Thyroid gland (tissue), 4 donors: ENCODE measurements at regions not wholly inside any gene's neighbourhood (a gene's known extent, or its start where the extent isn't known, plus 50 kb on each side); places are given as distances from the start of the nearest gene placed in this dataset.

ENCODE experiments used
- DNase-seq, 2 donors: peaks; one replicate each; pipeline ENCODE4 v3.0.0-alpha.2; 2019
- H3K27ac ChIP-seq, 3 donors: fragments of 200-600 bp; sonication (generic); 1 replicate in 2 of 3; 2 replicates in 1 of 3; pipeline ENCODE4 v1.5.1; 2016 to 2019; ENCODE audit warnings: mild to moderate bottlenecking in 1 of 3, moderate library complexity in 1 of 3
- H3K27me3 ChIP-seq: fragments of 200-600 bp; sonication (generic); one replicate; pipeline ENCODE4 v1.5.1; 2019
- H3K36me3 ChIP-seq, 2 donors: fragments of 200-600 bp; sonication (generic); one replicate each; pipeline ENCODE4 v1.5.1; 2016 to 2019
- H3K4me1 ChIP-seq, 2 donors: fragments of 200-600 bp; sonication (generic); one replicate each; pipeline ENCODE4 v1.5.1; 2017 to 2019
- H3K4me3 ChIP-seq, 3 donors: fragments of 200-600 bp; sonication (generic); replicated peaks in 1 of 3; 1 replicate in 2 of 3; 2 replicates in 1 of 3; pipeline ENCODE4 v1.5.1; 2016; ENCODE audit warnings: mild to moderate bottlenecking in 1 of 3
- H3K9me3 ChIP-seq: fragments of 200-600 bp; sonication (generic); one replicate; pipeline ENCODE4 v1.5.1; 2017
- POLR2A ChIP-seq, 2 donors: fragments of 450-650 bp; IDR thresholded peaks; one replicate each; pipeline ENCODE4 v1.6.1; 2017; ENCODE audit warnings: antibody characterized with exemption in 2 of 2, mild to moderate bottlenecking in 2 of 2, moderate library complexity in 1 of 2
- WGBS, 2 donors: methylation state at CpG; one replicate each; pipeline ENCODE4 v1.1.5; 2017; 5-methylcytosine and 5-hydroxymethylcytosine counted together
- intact Hi-C: fragments of 100-400 bp; cut with DNase I; formaldehyde crosslinking; loops from one replicate; pipeline ENCODE4 v1.15.1; 2023
- TF ChIP-seq, protein P1 (sequence below), 6 experiments: fragments of 200-600 bp in 3 of 6; fragments of 450-650 bp in 3 of 6; sonication (generic) in 3 of 6; IDR thresholded peaks; one replicate each; pipeline ENCODE4 v1.5.1; 2016 to 2019; ENCODE audit warnings: antibody characterized with exemption in 6 of 6, mild to moderate bottlenecking in 2 of 6, inconsistent platforms in 1 of 6, moderate library complexity in 1 of 6

DNA sequence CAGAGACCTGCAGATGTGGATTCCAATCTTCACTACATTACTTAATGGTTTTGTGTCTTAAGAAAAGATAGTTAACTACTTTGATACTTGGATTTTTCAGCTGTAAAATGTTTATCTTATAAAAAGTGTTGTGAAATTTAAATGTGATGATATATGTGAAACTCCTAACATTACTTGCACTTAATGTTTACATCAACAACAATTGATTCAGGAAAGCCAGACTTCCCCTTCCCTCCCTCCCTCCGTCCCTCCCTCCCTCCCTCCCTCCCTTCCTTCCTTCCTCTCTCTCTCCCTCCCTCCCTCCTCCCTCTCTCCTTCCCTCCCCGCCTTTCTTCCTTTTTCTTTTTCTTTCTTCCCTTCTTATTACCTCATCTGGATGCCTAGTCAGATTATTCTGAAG is 773.9 kb upstream of the FAM98A start:
- intact Hi-C loops, result no loop called here
- no peaks in the 10 kb centered on the region for H3K9me3 ChIP-seq

DNA sequence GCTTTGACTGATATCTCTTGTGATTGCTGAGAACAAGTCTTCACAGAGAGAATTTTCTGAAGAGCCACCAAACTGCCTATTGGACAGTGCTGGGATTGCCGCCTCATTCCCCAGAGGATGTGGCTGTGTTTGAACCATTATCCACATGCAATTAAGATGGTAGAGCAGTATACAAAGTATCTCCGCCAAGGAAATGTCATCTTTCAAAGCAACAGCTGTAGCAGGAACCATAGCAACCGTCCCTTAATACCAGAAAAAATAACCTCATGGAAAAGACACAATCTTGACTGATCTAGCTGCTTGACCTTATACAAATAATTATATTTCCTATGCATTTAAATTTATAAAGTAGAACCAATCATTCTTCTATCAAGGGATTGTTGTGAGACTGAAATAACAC is 772.6 kb upstream of the FAM98A start:
- WGBS, 2 donors, result 84 to 92% methylated on average over 3 of the region's 3 CpGs
- DNase-seq, result no peak
- intact Hi-C loops, result no loop called here
- TF ChIP-seq POLR2A (IDR thresholded peaks at IDR 0.05), result no peak
- TF ChIP-seq, protein P1, sequence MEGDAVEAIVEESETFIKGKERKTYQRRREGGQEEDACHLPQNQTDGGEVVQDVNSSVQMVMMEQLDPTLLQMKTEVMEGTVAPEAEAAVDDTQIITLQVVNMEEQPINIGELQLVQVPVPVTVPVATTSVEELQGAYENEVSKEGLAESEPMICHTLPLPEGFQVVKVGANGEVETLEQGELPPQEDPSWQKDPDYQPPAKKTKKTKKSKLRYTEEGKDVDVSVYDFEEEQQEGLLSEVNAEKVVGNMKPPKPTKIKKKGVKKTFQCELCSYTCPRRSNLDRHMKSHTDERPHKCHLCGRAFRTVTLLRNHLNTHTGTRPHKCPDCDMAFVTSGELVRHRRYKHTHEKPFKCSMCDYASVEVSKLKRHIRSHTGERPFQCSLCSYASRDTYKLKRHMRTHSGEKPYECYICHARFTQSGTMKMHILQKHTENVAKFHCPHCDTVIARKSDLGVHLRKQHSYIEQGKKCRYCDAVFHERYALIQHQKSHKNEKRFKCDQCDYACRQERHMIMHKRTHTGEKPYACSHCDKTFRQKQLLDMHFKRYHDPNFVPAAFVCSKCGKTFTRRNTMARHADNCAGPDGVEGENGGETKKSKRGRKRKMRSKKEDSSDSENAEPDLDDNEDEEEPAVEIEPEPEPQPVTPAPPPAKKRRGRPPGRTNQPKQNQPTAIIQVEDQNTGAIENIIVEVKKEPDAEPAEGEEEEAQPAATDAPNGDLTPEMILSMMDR (IDR thresholded peaks at IDR 0.05), result no peak
- H3K4me3 ChIP-seq, result no peak overlapping the region
- no peaks in the 10 kb centered on the region for H3K4me1 ChIP-seq
- no peaks in the 10 kb centered on the region for H3K9me3 ChIP-seq
- H3K36me3 ChIP-seq, result no peaks in the 10 kb centered on the region
- no peak overlapping the region for H3K27ac ChIP-seq
- no peaks in the 10 kb centered on the region for H3K27me3 ChIP-seq

More for the DNA sequence above, 773.9 kb upstream of the FAM98A start:
- Histone ChIP-seq H3K4me3 (no peak overlapping the region), H3K27me3 (no peaks in the 10 kb centered on the region), H3K27ac (no peak overlapping the region), H3K4me1 (no peaks in the 10 kb centered on the region), H3K36me3 (no peaks in the 10 kb centered on the region)
- 61 to 62% methylated on average over 2 of the region's 2 CpGs for WGBS, 2 donors
- no peak for DNase-seq
- TF ChIP-seq, protein P1 (IDR thresholded peaks at IDR 0.05), result no peak
- no peak for TF ChIP-seq POLR2A (IDR thresholded peaks at IDR 0.05)

DNA sequence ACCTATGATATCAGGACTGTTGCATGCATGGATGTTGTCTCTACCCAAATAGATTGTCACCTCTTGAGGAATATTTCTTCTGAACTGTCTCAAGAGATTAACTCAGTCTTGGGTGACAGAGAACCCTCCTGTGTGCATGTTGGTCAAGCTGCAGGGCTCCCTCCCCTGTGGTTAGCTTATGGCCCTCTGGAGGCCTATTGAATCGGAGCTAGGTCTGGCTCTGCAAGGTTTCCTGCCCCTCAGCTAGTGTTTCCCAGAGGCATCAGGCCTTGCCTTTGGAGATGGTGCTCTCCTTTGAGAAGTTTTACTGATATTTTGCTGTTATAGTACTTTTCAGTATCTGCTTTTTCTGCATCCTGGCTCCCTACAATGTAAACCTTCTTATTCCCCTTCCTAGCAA is 769.2 kb upstream of the FAM98A start:
- DNase-seq, result no peak
- no peaks in the 10 kb centered on the region for H3K9me3 ChIP-seq
- no peaks in the 10 kb centered on the region for H3K36me3 ChIP-seq
- intact Hi-C loops, result no loop called here
- H3K27ac ChIP-seq, result no peak overlapping the region
- no peaks in the 10 kb centered on the region for H3K4me1 ChIP-seq
- H3K27me3 ChIP-seq, result no peaks in the 10 kb centered on the region
- H3K4me3 ChIP-seq, result no peak overlapping the region
- TF ChIP-seq, protein P1 (IDR thresholded peaks at IDR 0.05), result no peak
- TF ChIP-seq POLR2A (IDR thresholded peaks at IDR 0.05), result no peak
- 10 to 38% methylated on average over 1 of the region's 1 CpG for WGBS, 2 donors

DNA sequence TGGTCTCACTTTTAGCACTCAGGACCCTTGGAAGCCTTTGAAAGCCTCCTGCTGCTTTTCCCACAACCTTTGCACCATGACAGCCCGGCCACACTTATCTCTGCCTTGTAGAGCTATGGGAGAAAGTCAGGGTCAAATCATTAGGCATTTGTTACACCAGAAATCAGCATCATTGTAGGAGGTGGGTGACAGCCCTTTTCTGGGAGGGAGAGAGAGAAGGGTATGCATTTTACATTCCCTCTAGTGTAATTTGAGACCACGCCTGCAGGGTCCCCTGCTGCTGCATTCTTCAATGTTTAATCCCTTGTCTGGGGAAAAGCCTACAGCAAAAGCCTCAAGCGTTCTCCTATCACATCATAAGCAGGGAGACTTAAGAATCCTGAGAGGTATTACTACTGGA is 766.8 kb upstream of the FAM98A start:
- 39 to 48% methylated on average over 3 of the region's 3 CpGs for WGBS, 2 donors

DNA sequence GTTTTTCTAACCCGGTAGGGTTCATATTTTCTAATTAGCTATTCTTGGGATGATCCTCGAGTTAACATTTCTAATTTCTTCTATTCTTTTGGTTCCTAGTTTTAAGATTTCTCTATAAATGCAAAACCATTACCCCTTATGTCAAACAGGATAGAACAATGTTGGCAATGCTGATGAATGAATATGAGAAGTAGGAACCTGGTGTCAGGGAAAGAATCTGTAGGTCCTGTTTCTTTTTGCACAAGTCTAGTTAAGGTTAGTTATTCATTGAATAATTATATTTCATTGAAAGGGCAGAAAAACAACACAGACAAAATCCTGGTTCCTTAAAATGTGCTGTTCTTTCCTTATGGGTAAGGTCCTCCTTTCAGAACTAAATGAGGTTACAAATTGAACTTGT is 766.4 kb upstream of the FAM98A start:
- WGBS, 2 donors, result 81 to 85% methylated on average over 2 of the region's 2 CpGs
- DNase-seq, result no peak
- Histone ChIP-seq H3K4me1 (no peaks in the 10 kb centered on the region), H3K36me3 (no peaks in the 10 kb centered on the region), H3K27me3 (no peaks in the 10 kb centered on the region), H3K4me3 (no peak overlapping the region), H3K9me3 (no peaks in the 10 kb centered on the region), H3K27ac (no peak overlapping the region)
- TF ChIP-seq, protein P1 (IDR thresholded peaks at IDR 0.05), result no peak
- no peak for TF ChIP-seq POLR2A (IDR thresholded peaks at IDR 0.05)
- intact Hi-C loops, result no loop called here

More for the DNA sequence above, 766.8 kb upstream of the FAM98A start:
- no peak for TF ChIP-seq POLR2A (IDR thresholded peaks at IDR 0.05)
- TF ChIP-seq, protein P1 (IDR thresholded peaks at IDR 0.05), result no peak
- intact Hi-C loops, result no loop called here
- Histone ChIP-seq H3K9me3 (no peaks in the 10 kb centered on the region), H3K27ac (no peak overlapping the region), H3K27me3 (no peaks in the 10 kb centered on the region), H3K36me3 (no peaks in the 10 kb centered on the region), H3K4me3 (no peak overlapping the region), H3K4me1 (no peaks in the 10 kb centered on the region)
- no peak for DNase-seq
